OCI-LY1 (cell line): ENCODE measurements at regions not wholly inside any gene's neighbourhood (a gene's known extent, or its start where the extent isn't known, plus 50 kb on each side); places are given as distances from the start of the nearest gene placed in this dataset.

Source experiments
- H2AFZ ChIP-seq: fragments of 200-600 bp; sonication (generic), shearing (Covaris generic); 2 replicates; pipeline ENCODE4 v1.6.0; 2014; ENCODE audit warnings: antibody characterized with exemption, mild to moderate bottlenecking, low read length
- H3F3A ChIP-seq: fragments of 200-600 bp; sonication (generic), shearing (Covaris generic); 2 replicates; pipeline ENCODE4 v1.6.0; 2014; ENCODE audit warnings: mild to moderate bottlenecking, antibody characterized with exemption, low read length, moderate library complexity; ENCODE audit not compliant: insufficient read depth
- H3K27ac ChIP-seq: fragments of 200-600 bp; sonication (generic); 2 replicates; pipeline ENCODE4 v1.5.1; 2014; ENCODE audit warnings: low read length, mixed run types, mild to moderate bottlenecking, low read depth; ENCODE audit not compliant: poor library complexity, severe bottlenecking
- H3K27me3 ChIP-seq: fragments of 200-600 bp; sonication (generic); 2 replicates; pipeline ENCODE4 v1.6.0; 2014; ENCODE audit warnings: antibody characterized with exemption, mild to moderate bottlenecking, low read length, moderate library complexity; ENCODE audit not compliant: insufficient read depth
- H3K36me3 ChIP-seq: fragments of 200-600 bp; sonication (generic); 2 replicates; pipeline ENCODE4 v1.6.1; 2014; ENCODE audit warnings: mild to moderate bottlenecking, antibody characterized with exemption, low read length, moderate library complexity, mixed read lengths; ENCODE audit not compliant: insufficient read depth
- H3K4me1 ChIP-seq: fragments of 200-600 bp; sonication (generic); 2 replicates; pipeline ENCODE4 v1.5.1; 2014; ENCODE audit warnings: mild to moderate bottlenecking, low read length, moderate library complexity; ENCODE audit not compliant: insufficient read depth, severe bottlenecking
- H3K4me2 ChIP-seq: fragments of 200-600 bp; sonication (generic), shearing (Covaris generic); 2 replicates; pipeline ENCODE4 v1.6.1; 2014; ENCODE audit warnings: low read length
- H3K4me3 ChIP-seq: fragments of 200-600 bp; sonication (generic); 2 replicates; pipeline ENCODE4 v1.5.1; 2014; ENCODE audit warnings: low read length, low read depth, mild to moderate bottlenecking, mixed read lengths; ENCODE audit not compliant: poor library complexity, severe bottlenecking
- H3K79me2 ChIP-seq: fragments of 200-600 bp; shearing (Covaris generic); 2 replicates; pipeline ENCODE4 v1.6.1; 2016; ENCODE audit warnings: mixed run types, low read length, mixed read lengths; ENCODE audit not compliant: insufficient read depth
- H3K9ac ChIP-seq: fragments of 200-600 bp; sonication (generic), shearing (Covaris generic); 2 replicates; pipeline ENCODE4 v1.6.1; 2014; ENCODE audit warnings: mild to moderate bottlenecking, low read length, mixed read lengths
- H3K9me2 ChIP-seq: fragments of 200-600 bp; sonication (generic), shearing (Covaris generic); 2 replicates; pipeline ENCODE4 v1.6.1; 2014; ENCODE audit warnings: low read depth, mild to moderate bottlenecking, low read length, mixed read lengths
- H3K9me3 ChIP-seq: fragments of 200-600 bp; shearing (Covaris generic); 2 replicates; pipeline ENCODE4 v1.6.1; 2014; ENCODE audit warnings: low read length, mixed read lengths
- H4K20me1 ChIP-seq: fragments of 200-600 bp; sonication (generic), shearing (Covaris generic); 2 replicates; pipeline ENCODE4 v1.6.0; 2016; ENCODE audit warnings: mild to moderate bottlenecking, low read length; ENCODE audit not compliant: insufficient read depth
- CTCF ChIP-seq: fragments of 200-600 bp; sonication (generic), shearing (Covaris generic); IDR thresholded peaks from 2 replicates; pipeline ENCODE4 v1.5.1; 2017; ENCODE audit warnings: mild to moderate bottlenecking, antibody characterized with exemption, low read length, moderate library complexity, mixed read lengths
- EZH2 ChIP-seq: fragments of 200-600 bp; sonication (generic), shearing (Covaris generic); IDR thresholded peaks from 2 replicates; pipeline ENCODE4 v1.8.0; 2017; ENCODE audit warnings: borderline replicate concordance, mixed run types, mild to moderate bottlenecking, antibody characterized with exemption, low read length, moderate library complexity, mixed read lengths

- H3K27me3 ChIP-seq: no peaks in the 10 kb centered on the region
- H2AFZ ChIP-seq: no peak overlapping the region
- no peaks in the 10 kb centered on the region for H3F3A ChIP-seq
- no peak overlapping the region for H3K4me3 ChIP-seq
- no peaks in the 10 kb centered on the region for H3K4me1 ChIP-seq
- H3K79me2 ChIP-seq: no peaks in the 10 kb centered on the region
- H3K9me2 ChIP-seq: no peaks in the 10 kb centered on the region
- no peaks in the 10 kb centered on the region for H3K9me3 ChIP-seq
- H4K20me1 ChIP-seq: no peaks in the 10 kb centered on the region
- H3K4me2 ChIP-seq: no peak overlapping the region
- H3K27ac ChIP-seq: no peak overlapping the region
- no peak overlapping the region for H3K9ac ChIP-seq
- no peak for TF ChIP-seq CTCF
- no peak for TF ChIP-seq EZH2
- no peaks in the 10 kb centered on the region for H3K36me3 ChIP-seq
These were observed 257.2 kb downstream of the NFKBIZ start for GRCh38 chr3:102106416-102107097.

GRCh38 chr3:102112704-102113230 lies 263.5 kb downstream of the NFKBIZ start:
- Histone ChIP-seq H3K4me3 (no peak overlapping the region), H3K27ac (no peak overlapping the region), H3K79me2 (no peaks in the 10 kb centered on the region), H3K9ac (no peak overlapping the region), H3K27me3 (no peaks in the 10 kb centered on the region), H3K9me3 (no peaks in the 10 kb centered on the region), H4K20me1 (no peaks in the 10 kb centered on the region), H3K9me2 (no peaks in the 10 kb centered on the region), H2AFZ (no peak overlapping the region), H3F3A (no peaks in the 10 kb centered on the region), H3K4me2 (no peak overlapping the region), H3K36me3 (no peaks in the 10 kb centered on the region), H3K4me1 (no peaks in the 10 kb centered on the region)
- TF ChIP-seq CTCF (no peak), EZH2 (no peak)

GRCh38 chr3:102113421-102114041 lies 264.2 kb downstream of the NFKBIZ start:
- H3F3A ChIP-seq: no peaks in the 10 kb centered on the region
- no peaks in the 10 kb centered on the region for H3K4me1 ChIP-seq
- no peaks in the 10 kb centered on the region for H3K9me3 ChIP-seq
- no peaks in the 10 kb centered on the region for H4K20me1 ChIP-seq
- H3K4me2 ChIP-seq: no peak overlapping the region
- no peak overlapping the region for H3K9ac ChIP-seq
- H3K4me3 ChIP-seq: no peak overlapping the region
- H3K9me2 ChIP-seq: no peaks in the 10 kb centered on the region
- H3K36me3 ChIP-seq: no peaks in the 10 kb centered on the region
- H3K27ac ChIP-seq: no peak overlapping the region
- H3K79me2 ChIP-seq: no peaks in the 10 kb centered on the region
- no peak overlapping the region for H2AFZ ChIP-seq
- TF ChIP-seq EZH2 (no peak), CTCF (no peak)
- no peaks in the 10 kb centered on the region for H3K27me3 ChIP-seq
